Liver (tissue), 8 donors: ENCODE measurements at regions not wholly inside any gene's neighbourhood (a gene's known extent, or its start where the extent isn't known, plus 50 kb on each side); places are given as distances from the start of the nearest gene placed in this dataset.

Source experiments
- DNase-seq: peaks from one replicate; pipeline ENCODE4 v3.0.0-alpha.2; 2017; ENCODE audit warnings: low spot score
- H3K27ac ChIP-seq, 2 donors: one replicate each; pipeline ENCODE4 v1.7.0; 2013; ENCODE audit warnings: inconsistent platforms in 2 of 2, low read length in 2 of 2, control low read depth in 1 of 2, low read depth in 1 of 2, mild to moderate bottlenecking in 1 of 2
- H3K27me3 ChIP-seq, 4 donors: one replicate each; pipeline versions ENCODE4 v1.6.1 to v1.7.0; 2013; ENCODE audit warnings: low read length in 3 of 4, inconsistent platforms in 1 of 4, mild to moderate bottlenecking in 1 of 4, moderate library complexity in 1 of 4; ENCODE audit not compliant: control insufficient read depth in 4 of 4, insufficient read depth in 4 of 4
- H3K36me3 ChIP-seq, 4 donors: one replicate each; pipeline versions ENCODE4 v1.6.1 to v1.7.0; 2013; ENCODE audit warnings: low read length in 3 of 4, mild to moderate bottlenecking in 3 of 4, low read depth in 1 of 4, moderate library complexity in 1 of 4; ENCODE audit not compliant: control insufficient read depth in 4 of 4, insufficient read depth in 3 of 4
- H3K4me1 ChIP-seq, 4 donors: one replicate each; pipeline versions ENCODE4 v1.6.1 to v1.7.0; 2013; ENCODE audit warnings: low read length in 3 of 4, mild to moderate bottlenecking in 3 of 4, moderate library complexity in 1 of 4; ENCODE audit not compliant: control insufficient read depth in 4 of 4, insufficient read depth in 4 of 4
- H3K4me3 ChIP-seq, 3 donors: one replicate each; pipeline versions ENCODE4 v1.6.1 to v1.7.0; 2013; ENCODE audit warnings: low read length in 3 of 3, control low read depth in 1 of 3, low read depth in 1 of 3, mild to moderate bottlenecking in 1 of 3
- H3K9ac ChIP-seq, 2 donors: one replicate each; pipeline ENCODE4 v1.7.0; 2013; ENCODE audit warnings: low read length in 2 of 2, mild to moderate bottlenecking in 2 of 2, moderate library complexity in 2 of 2, control low read depth in 1 of 2, low read depth in 1 of 2
- H3K9me3 ChIP-seq, 4 donors: one replicate each; pipeline versions ENCODE4 v1.6.1 to v1.7.0; 2013; ENCODE audit warnings: low read length in 3 of 4; ENCODE audit not compliant: control insufficient read depth in 4 of 4
- CTCF ChIP-seq: fragments of 150-350 bp; IDR thresholded peaks from 2 replicates; pipeline ENCODE4 v1.5.1; 2017; ENCODE audit warnings: improper control_type of control experiment, low read depth, low read length; ENCODE audit not compliant: missing input control
- EGR1 ChIP-seq, 2 donors: IDR thresholded peaks; 2 replicates each; pipeline ENCODE4 v1.6.1; 2016 to 2018; ENCODE audit warnings: antibody characterized with exemption in 2 of 2, low read depth in 2 of 2
- FOXA1 ChIP-seq: IDR thresholded peaks from 2 replicates; pipeline ENCODE4 v1.6.1; 2016; ENCODE audit warnings: antibody characterized with exemption
- FOXA2 ChIP-seq: IDR thresholded peaks from 2 replicates; pipeline ENCODE4 v1.6.1; 2016; ENCODE audit warnings: antibody characterized with exemption
- GABPA ChIP-seq, 2 donors: IDR thresholded peaks in 1 of 2; conservative IDR thresholded peaks in 1 of 2; 2 replicates each; pipeline ENCODE4 v1.6.1; 2016; ENCODE audit warnings: antibody characterized with exemption in 2 of 2, mild to moderate bottlenecking in 1 of 2, moderate library complexity in 1 of 2
- HNF4A ChIP-seq, 2 donors: conservative IDR thresholded peaks; 2 replicates each; pipeline ENCODE4 v1.6.1; 2016; ENCODE audit warnings: antibody characterized with exemption in 2 of 2, mild to moderate bottlenecking in 2 of 2
- HNF4G ChIP-seq: IDR thresholded peaks from 2 replicates; pipeline ENCODE4 v1.6.1; 2016; ENCODE audit warnings: antibody characterized with exemption
- JUND ChIP-seq, 2 donors: IDR thresholded peaks; 2 replicates each; pipeline ENCODE4 v1.6.1; 2016; ENCODE audit warnings: antibody characterized with exemption in 2 of 2
- NR2F2 ChIP-seq: IDR thresholded peaks from 2 replicates; pipeline ENCODE4 v1.6.1; 2016; ENCODE audit warnings: antibody characterized with exemption
- RAD21 ChIP-seq, 2 donors: IDR thresholded peaks; 2 replicates each; pipeline ENCODE4 v1.6.1; 2016; ENCODE audit warnings: antibody characterized with exemption in 2 of 2, mild to moderate bottlenecking in 2 of 2
- RXRA ChIP-seq, 2 donors: IDR thresholded peaks; 2 replicates each; pipeline ENCODE4 v1.6.1; 2017 to 2018; ENCODE audit warnings: antibody characterized with exemption in 2 of 2, mild to moderate bottlenecking in 1 of 2
- SP1 ChIP-seq: IDR thresholded peaks from 2 replicates; pipeline ENCODE4 v1.6.1; 2018; ENCODE audit warnings: antibody characterized with exemption, mild to moderate bottlenecking
- TAF1 ChIP-seq: conservative IDR thresholded peaks from 2 replicates; pipeline ENCODE4 v1.6.1; 2016; ENCODE audit warnings: antibody characterized with exemption, mild to moderate bottlenecking
- YY1 ChIP-seq: IDR thresholded peaks from 2 replicates; pipeline ENCODE4 v1.6.1; 2016; ENCODE audit warnings: antibody characterized with exemption, mild to moderate bottlenecking
- WGBS: extraction: QIAGEN DNeasy Blood & Tissue Kit; methylation state at CpG from one replicate; pipeline ENCODE4 v1.1.7; 2013; 5-methylcytosine and 5-hydroxymethylcytosine counted together
- TF ChIP-seq, protein P1 (sequence below): IDR thresholded peaks from 2 replicates; pipeline ENCODE4 v1.6.1; 2016; ENCODE audit warnings: antibody characterized with exemption, mild to moderate bottlenecking
- TF ChIP-seq, protein P2 (sequence below): IDR thresholded peaks from 2 replicates; pipeline ENCODE4 v1.6.1; 2016; ENCODE audit warnings: antibody characterized with exemption
- TF ChIP-seq, protein P3 (sequence below): IDR thresholded peaks from 2 replicates; pipeline ENCODE4 v1.6.1; 2016; ENCODE audit warnings: antibody characterized with exemption
- donor health status: healthy.
- donor health status: healthy.
- donor health status: healthy.
- donor health status: healthy.
- donor health status: healthy.

DNA sequence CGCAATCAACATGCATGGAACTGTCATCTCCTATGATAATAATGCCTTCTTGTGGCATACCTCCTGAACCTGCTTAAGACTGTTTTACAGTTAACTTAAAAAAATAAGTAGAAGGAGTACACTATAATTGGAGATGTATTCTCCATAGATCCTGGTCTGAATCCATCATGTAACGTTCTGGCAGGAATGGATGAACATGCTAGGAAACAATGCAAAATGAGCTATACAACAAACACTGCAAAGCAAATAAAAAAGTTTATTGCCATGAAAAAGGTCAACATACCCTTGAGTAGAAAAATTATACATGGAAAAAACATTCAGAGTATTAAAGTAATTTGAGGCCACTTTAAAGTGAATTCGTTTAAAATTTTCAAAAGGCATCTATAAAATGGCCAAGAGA is 71.5 kb upstream of the SCN7A start:
- Histone ChIP-seq H3K27ac (no peak overlapping the region), H3K36me3 (no peaks in the 10 kb centered on the region), H3K4me1 (no peaks in the 10 kb centered on the region), H3K9ac (no peak overlapping the region), H3K27me3 (no peaks in the 10 kb centered on the region), H3K9me3 (no peaks in the 10 kb centered on the region), H3K4me3 (no peak overlapping the region)
- TF ChIP-seq JUND (IDR thresholded peaks at IDR 0.05) (no peak), NR2F2 (no peak), HNF4A (conservative IDR thresholded peaks at IDR 0.05) (no peak), RAD21 (IDR thresholded peaks at IDR 0.05) (no peak), EGR1 (IDR thresholded peaks at IDR 0.05; ENCODE audit: low read depth in 2 of 2) (no peak), GABPA (IDR thresholded peaks at IDR 0.05 in 1 of 2, conservative IDR thresholded peaks at IDR 0.05 in 1 of 2) (no peak), TAF1 (no peak), YY1 (no peak), FOXA1 (no peak), RXRA (IDR thresholded peaks at IDR 0.05) (no peak), FOXA2 (no peak), HNF4G (no peak), CTCF (no peak), SP1 (no peak)
- TF ChIP-seq, protein P1, sequence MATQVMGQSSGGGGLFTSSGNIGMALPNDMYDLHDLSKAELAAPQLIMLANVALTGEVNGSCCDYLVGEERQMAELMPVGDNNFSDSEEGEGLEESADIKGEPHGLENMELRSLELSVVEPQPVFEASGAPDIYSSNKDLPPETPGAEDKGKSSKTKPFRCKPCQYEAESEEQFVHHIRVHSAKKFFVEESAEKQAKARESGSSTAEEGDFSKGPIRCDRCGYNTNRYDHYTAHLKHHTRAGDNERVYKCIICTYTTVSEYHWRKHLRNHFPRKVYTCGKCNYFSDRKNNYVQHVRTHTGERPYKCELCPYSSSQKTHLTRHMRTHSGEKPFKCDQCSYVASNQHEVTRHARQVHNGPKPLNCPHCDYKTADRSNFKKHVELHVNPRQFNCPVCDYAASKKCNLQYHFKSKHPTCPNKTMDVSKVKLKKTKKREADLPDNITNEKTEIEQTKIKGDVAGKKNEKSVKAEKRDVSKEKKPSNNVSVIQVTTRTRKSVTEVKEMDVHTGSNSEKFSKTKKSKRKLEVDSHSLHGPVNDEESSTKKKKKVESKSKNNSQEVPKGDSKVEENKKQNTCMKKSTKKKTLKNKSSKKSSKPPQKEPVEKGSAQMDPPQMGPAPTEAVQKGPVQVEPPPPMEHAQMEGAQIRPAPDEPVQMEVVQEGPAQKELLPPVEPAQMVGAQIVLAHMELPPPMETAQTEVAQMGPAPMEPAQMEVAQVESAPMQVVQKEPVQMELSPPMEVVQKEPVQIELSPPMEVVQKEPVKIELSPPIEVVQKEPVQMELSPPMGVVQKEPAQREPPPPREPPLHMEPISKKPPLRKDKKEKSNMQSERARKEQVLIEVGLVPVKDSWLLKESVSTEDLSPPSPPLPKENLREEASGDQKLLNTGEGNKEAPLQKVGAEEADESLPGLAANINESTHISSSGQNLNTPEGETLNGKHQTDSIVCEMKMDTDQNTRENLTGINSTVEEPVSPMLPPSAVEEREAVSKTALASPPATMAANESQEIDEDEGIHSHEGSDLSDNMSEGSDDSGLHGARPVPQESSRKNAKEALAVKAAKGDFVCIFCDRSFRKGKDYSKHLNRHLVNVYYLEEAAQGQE = no peak
- TF ChIP-seq, protein P2, sequence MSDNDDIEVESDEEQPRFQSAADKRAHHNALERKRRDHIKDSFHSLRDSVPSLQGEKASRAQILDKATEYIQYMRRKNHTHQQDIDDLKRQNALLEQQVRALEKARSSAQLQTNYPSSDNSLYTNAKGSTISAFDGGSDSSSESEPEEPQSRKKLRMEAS = no peak
- TF ChIP-seq, protein P3, sequence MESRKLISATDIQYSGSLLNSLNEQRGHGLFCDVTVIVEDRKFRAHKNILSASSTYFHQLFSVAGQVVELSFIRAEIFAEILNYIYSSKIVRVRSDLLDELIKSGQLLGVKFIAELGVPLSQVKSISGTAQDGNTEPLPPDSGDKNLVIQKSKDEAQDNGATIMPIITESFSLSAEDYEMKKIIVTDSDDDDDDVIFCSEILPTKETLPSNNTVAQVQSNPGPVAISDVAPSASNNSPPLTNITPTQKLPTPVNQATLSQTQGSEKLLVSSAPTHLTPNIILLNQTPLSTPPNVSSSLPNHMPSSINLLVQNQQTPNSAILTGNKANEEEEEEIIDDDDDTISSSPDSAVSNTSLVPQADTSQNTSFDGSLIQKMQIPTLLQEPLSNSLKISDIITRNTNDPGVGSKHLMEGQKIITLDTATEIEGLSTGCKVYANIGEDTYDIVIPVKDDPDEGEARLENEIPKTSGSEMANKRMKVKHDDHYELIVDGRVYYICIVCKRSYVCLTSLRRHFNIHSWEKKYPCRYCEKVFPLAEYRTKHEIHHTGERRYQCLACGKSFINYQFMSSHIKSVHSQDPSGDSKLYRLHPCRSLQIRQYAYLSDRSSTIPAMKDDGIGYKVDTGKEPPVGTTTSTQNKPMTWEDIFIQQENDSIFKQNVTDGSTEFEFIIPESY = no peak
- no peak for DNase-seq
- 84% methylated on average over 3 of the region's 3 CpGs for WGBS

GRCh38 chr2:166563894-166564293 is 69.8 kb upstream of the SCN7A start:
- Histone ChIP-seq H3K9ac (no peak overlapping the region), H3K36me3 (no peaks in the 10 kb centered on the region), H3K4me1 (no peaks in the 10 kb centered on the region), H3K9me3 (no peaks in the 10 kb centered on the region), H3K27me3 (no peaks in the 10 kb centered on the region), H3K27ac (no peak overlapping the region), H3K4me3 (no peak overlapping the region)
- DNase-seq = no peak
- TF ChIP-seq GABPA (IDR thresholded peaks at IDR 0.05 in 1 of 2, conservative IDR thresholded peaks at IDR 0.05 in 1 of 2) = no peak
- TF ChIP-seq HNF4G = no peak
- TF ChIP-seq SP1 = no peak
- WGBS = 75% methylated on average over 2 of the region's 2 CpGs
